Natural killer cell (primary cell): ENCODE measurements at regions not wholly inside any gene's neighbourhood (a gene's known extent, or its start where the extent isn't known, plus 50 kb on each side); places are given as distances from the start of the nearest gene placed in this dataset.

Experiments used
- ATAC-seq, 3 donors: fragments of 150-1000 bp in 2 of 3; fragments of 200-7000 bp in 1 of 3; cut with Tn5 transposase; 1 replicate in 1 of 3; 2 replicates in 2 of 3; pipeline ENCODE4 v1.10.0; 2021; ENCODE audit warnings: mild to moderate bottlenecking in 2 of 3, moderate library complexity in 2 of 3
- DNase-seq, 2 donors: peaks; one replicate each; pipeline versions ENCODE4 v3.0.0 to v3.0.0-alpha.2; 2013 to 2021; ENCODE audit warnings: mixed read lengths in 1 of 2
- H3K27ac ChIP-seq: one replicate; pipeline ENCODE4 v1.5.1; 2013; ENCODE audit warnings: mild to moderate bottlenecking, low read length
- H3K27me3 ChIP-seq: one replicate; pipeline ENCODE4 v1.6.1; 2013; ENCODE audit warnings: low read length; ENCODE audit not compliant: control insufficient read depth, insufficient read depth
- H3K36me3 ChIP-seq: one replicate; pipeline ENCODE4 v1.6.1; 2013; ENCODE audit warnings: low read length; ENCODE audit not compliant: control insufficient read depth, insufficient read depth
- H3K4me1 ChIP-seq: one replicate; pipeline ENCODE4 v1.6.1; 2013; ENCODE audit warnings: low read length; ENCODE audit not compliant: control insufficient read depth, insufficient read depth
- H3K4me3 ChIP-seq: one replicate; pipeline ENCODE4 v1.5.1; 2013; ENCODE audit warnings: low read length
- H3K9me3 ChIP-seq: one replicate; pipeline ENCODE4 v1.6.1; 2013; ENCODE audit warnings: low read length; ENCODE audit not compliant: control insufficient read depth, insufficient read depth
- H3K27ac Mint-ChIP-seq, 2 donors: one replicate each; pipeline ENCODE4 v1.8.0; 2022; ENCODE audit warnings: mild to moderate bottlenecking in 2 of 2, mixed read lengths in 2 of 2, moderate library complexity in 1 of 2
- H3K27me3 Mint-ChIP-seq, 2 donors: one replicate each; pipeline ENCODE4 v1.8.0; 2022; ENCODE audit warnings: low read depth in 2 of 2, mixed read lengths in 2 of 2
- H3K36me3 Mint-ChIP-seq: one replicate; pipeline ENCODE4 v1.8.0; 2022; ENCODE audit warnings: mixed read lengths
- H3K4me1 Mint-ChIP-seq, 2 donors: one replicate each; pipeline ENCODE4 v1.8.0; 2022; ENCODE audit warnings: mixed read lengths in 2 of 2
- H3K4me3 Mint-ChIP-seq: one replicate; pipeline ENCODE4 v1.8.0; 2022; ENCODE audit warnings: mild to moderate bottlenecking, moderate library complexity, mixed read lengths
- H3K9me3 Mint-ChIP-seq, 2 donors: one replicate each; pipeline ENCODE4 v1.8.0; 2022; ENCODE audit warnings: mixed read lengths in 2 of 2
- WGBS: methylation state at CpG from one replicate; pipeline ENCODE4 v1.1.7; 2013; ENCODE audit warnings: missing lambda C conversion rate; ENCODE audit not compliant: insufficient coverage; 5-methylcytosine and 5-hydroxymethylcytosine counted together
- intact Hi-C: fragments of 100-400 bp; cut with micrococcal nuclease; formaldehyde crosslinking; loops from one replicate; pipeline ENCODE4 v1.14.2; 2022
- TF ChIP-seq, protein P1 (sequence below): fragments of 200-600 bp; IDR thresholded peaks from one replicate; pipeline ENCODE4 v1.8.0; 2022; ENCODE audit warnings: antibody characterized with exemption

DNA sequence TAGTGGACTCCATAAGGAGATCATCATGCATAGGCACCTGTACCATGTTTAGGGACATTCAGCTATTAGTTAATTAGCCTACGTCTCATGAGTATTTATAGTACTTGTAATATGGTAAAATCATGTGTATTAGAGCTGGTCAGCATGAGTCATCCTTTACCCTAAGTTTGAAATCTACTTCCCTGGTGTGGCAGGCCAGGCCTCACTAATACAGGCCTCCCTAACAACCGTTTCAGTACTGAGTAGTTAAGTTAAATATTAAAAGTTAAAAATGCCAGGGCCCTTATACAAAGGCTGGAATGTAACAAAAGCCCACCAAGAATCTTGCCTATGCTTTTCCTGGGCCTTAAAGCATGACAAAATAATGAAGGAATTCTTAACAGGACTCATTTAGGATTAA is 356.3 kb upstream of the DPYD start:
- Histone ChIP-seq H3K9me3 (no peaks in the 10 kb centered on the region), H3K4me1 (no peaks in the 10 kb centered on the region), H3K27me3 (no peaks in the 10 kb centered on the region), H3K27ac (no peak overlapping the region), H3K4me3 (no peak overlapping the region), H3K36me3 (no peaks in the 10 kb centered on the region)
- 92% methylated on average over 2 of the region's 2 CpGs for WGBS
- Mint-ChIP-seq H3K4me3 (no peak overlapping the region), H3K36me3 (no peaks in the 10 kb centered on the region), H3K9me3 (no peaks in the 10 kb centered on the region), H3K4me1 (no peaks in the 10 kb centered on the region), H3K27ac (no peak overlapping the region), H3K27me3 (no peaks in the 10 kb centered on the region)
- intact Hi-C loops: no loop called here
- ATAC-seq: no peak
- no peak for DNase-seq
- TF ChIP-seq, protein P1, sequence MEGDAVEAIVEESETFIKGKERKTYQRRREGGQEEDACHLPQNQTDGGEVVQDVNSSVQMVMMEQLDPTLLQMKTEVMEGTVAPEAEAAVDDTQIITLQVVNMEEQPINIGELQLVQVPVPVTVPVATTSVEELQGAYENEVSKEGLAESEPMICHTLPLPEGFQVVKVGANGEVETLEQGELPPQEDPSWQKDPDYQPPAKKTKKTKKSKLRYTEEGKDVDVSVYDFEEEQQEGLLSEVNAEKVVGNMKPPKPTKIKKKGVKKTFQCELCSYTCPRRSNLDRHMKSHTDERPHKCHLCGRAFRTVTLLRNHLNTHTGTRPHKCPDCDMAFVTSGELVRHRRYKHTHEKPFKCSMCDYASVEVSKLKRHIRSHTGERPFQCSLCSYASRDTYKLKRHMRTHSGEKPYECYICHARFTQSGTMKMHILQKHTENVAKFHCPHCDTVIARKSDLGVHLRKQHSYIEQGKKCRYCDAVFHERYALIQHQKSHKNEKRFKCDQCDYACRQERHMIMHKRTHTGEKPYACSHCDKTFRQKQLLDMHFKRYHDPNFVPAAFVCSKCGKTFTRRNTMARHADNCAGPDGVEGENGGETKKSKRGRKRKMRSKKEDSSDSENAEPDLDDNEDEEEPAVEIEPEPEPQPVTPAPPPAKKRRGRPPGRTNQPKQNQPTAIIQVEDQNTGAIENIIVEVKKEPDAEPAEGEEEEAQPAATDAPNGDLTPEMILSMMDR: no peak

DNA sequence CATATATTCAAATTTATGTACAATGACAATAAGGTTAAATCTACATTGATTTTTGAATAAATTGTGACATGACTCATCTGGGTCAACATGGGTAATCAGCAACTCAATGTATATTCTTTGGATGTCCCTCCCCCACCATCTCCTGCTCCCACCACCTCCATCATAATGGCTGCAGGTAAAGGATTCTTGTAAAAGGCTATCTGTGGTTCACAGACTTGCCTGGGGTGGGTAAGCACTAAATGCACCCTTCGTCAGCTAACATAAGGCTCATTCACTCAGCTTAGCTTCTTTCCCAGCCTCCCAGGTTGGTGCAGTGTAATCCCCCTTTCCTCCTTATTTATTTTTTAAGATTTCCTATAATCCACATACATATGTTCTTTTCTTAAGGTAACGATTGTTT is 355.7 kb upstream of the DPYD start:
- H3K9me3 ChIP-seq: no peaks in the 10 kb centered on the region
- Mint-ChIP-seq H3K27ac (no peak overlapping the region), H3K36me3 (no peaks in the 10 kb centered on the region), H3K4me3 (no peak overlapping the region), H3K4me1 (peaks cover 0 to 3% of the 10 kb centered on the region in 2 donors), H3K9me3 (no peaks in the 10 kb centered on the region), H3K27me3 (no peaks in the 10 kb centered on the region)
- TF ChIP-seq, protein P1: no peak
- 100% methylated on average over 1 of the region's 2 CpGs for WGBS
- no peak for DNase-seq
- no peaks in the 10 kb centered on the region for H3K4me1 ChIP-seq
- H3K27ac ChIP-seq: no peak overlapping the region
- ATAC-seq: no peak
- no peaks in the 10 kb centered on the region for H3K36me3 ChIP-seq
- no peak overlapping the region for H3K4me3 ChIP-seq
- no peaks in the 10 kb centered on the region for H3K27me3 ChIP-seq
- intact Hi-C loops: no loop called here

DNA sequence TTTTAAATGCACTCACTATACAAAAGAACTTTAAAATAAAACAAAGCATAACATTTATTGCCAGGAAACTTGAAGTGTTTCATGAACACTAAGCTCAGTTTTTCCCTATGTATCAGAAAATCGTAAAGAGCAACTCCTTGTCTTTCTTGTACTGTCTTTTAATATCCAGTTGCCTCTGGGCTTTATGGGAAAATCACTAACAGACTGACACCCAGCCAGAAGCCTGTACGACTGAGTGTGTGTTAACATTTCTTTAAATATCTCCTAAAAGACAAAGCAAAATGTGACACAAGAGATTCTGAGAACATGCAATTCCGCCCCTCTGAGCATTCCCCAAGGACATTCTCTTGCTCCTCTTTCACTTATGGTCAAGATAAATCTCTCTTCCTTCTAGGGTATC is 347.5 kb upstream of the DPYD start:
- DNase-seq: no peak
- no peak overlapping the region for H3K27ac Mint-ChIP-seq
- H3K36me3 Mint-ChIP-seq: no peaks in the 10 kb centered on the region

DNA sequence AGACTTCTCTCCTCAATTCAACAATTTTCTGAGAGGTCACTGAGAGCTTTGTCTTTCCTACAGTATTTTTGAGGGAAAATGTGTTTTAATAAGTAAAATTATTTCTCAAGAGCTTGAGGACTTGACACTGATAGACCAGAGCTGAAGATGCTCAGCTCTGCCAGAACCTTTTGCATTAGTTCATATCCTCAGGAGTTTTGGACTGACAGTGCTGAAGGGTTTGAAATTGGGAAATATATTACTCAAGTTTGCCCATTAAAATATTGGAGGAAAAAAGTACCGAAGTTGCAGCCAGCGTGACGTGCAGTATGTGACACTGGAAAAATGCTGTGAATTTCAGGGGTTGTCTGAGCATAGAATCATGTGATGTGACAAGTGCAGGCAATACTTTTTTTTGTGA is 346.6 kb upstream of the DPYD start:
- 99% methylated on average over 3 of the region's 3 CpGs for WGBS
- intact Hi-C loops: no loop called here

More for the DNA sequence above, 347.5 kb upstream of the DPYD start:
- Histone ChIP-seq H3K9me3 (no peaks in the 10 kb centered on the region), H3K27me3 (no peaks in the 10 kb centered on the region), H3K36me3 (no peaks in the 10 kb centered on the region), H3K27ac (no peak overlapping the region), H3K4me1 (no peaks in the 10 kb centered on the region), H3K4me3 (no peak overlapping the region)
- H3K4me1 Mint-ChIP-seq: peaks cover 5 to 11% of the 10 kb centered on the region in 2 donors
- peaks cover 0 to 7% of the 10 kb centered on the region in 2 donors for H3K27me3 Mint-ChIP-seq
- H3K4me3 Mint-ChIP-seq: no peak overlapping the region
- no peaks in the 10 kb centered on the region for H3K9me3 Mint-ChIP-seq
- no peak for ATAC-seq
- intact Hi-C loops: no loop called here
- WGBS: 94% methylated on average over 3 of the region's 3 CpGs
- TF ChIP-seq, protein P1: no peak

More for the DNA sequence above, 346.6 kb upstream of the DPYD start:
- Histone ChIP-seq H3K27ac (no peak overlapping the region), H3K4me3 (no peak overlapping the region), H3K4me1 (no peaks in the 10 kb centered on the region), H3K36me3 (no peaks in the 10 kb centered on the region), H3K27me3 (no peaks in the 10 kb centered on the region), H3K9me3 (no peaks in the 10 kb centered on the region)
- ATAC-seq (no peak), DNase-seq (no peak)
- Mint-ChIP-seq H3K36me3 (no peaks in the 10 kb centered on the region), H3K27me3 (peaks cover 0 to 7% of the 10 kb centered on the region in 2 donors), H3K27ac (no peak overlapping the region), H3K9me3 (no peaks in the 10 kb centered on the region), H3K4me1 (peaks cover 5 to 11% of the 10 kb centered on the region in 2 donors), H3K4me3 (no peak overlapping the region)
- TF ChIP-seq, protein P1: no peak
